HepG2 (cell line): ENCODE measurements at regions not wholly inside any gene's neighbourhood (a gene's known extent, or its start where the extent isn't known, plus 50 kb on each side); places are given as distances from the start of the nearest gene placed in this dataset.

Source experiments
- ATAC-seq: fragments of 200-7000 bp; cut with Tn5 transposase; 3 replicates; pipeline ENCODE4 v1.9.1; 2020; ENCODE audit warnings: mild to moderate bottlenecking, moderate library complexity
- BruUV-seq: library from RNA; stranded (reverse); fragments of 400-500 nt; replicated peaks from 2 replicates; lab custom pipeline; 2021; lab: Mats Ljungman, UMichigan
- CTCF ChIA-PET: fragments of 300-600 bp; formaldehyde crosslinking; extraction: SDS; loops from one replicate; lab custom pipeline; 2021; ENCODE audit warnings: low total read pairs, inconsistent platforms, low intra/inter-chr PET ratio; lab: Yijun Ruan, JAX
- POLR2A ChIA-PET: fragments of 350-600 bp; sonication (Branson Sonifier 250); formaldehyde crosslinking; loops from one replicate; lab custom pipeline; 2020; ENCODE audit warnings: antibody characterized with exemption, inconsistent platforms; lab: Yijun Ruan, JAX
- DNase-seq: peaks from one replicate; pipeline ENCODE4 v3.0.0-alpha.2; 2015; ENCODE audit warnings: low spot score
- FAIRE-seq: peaks from 3 replicates; lab custom pipeline; 2011; peaks lifted over from hg19 to GRCh38; lab: Jason Lieb, UNC
- H2AFZ ChIP-seq: one replicate; pipeline ENCODE4 v1.6.1; 2011; ENCODE audit warnings: low read length, inconsistent platforms
- H3K27ac ChIP-seq: fragments of 300-600 bp; 3 replicates; pipeline ENCODE4 v1.8.0; 2011; ENCODE audit warnings: mixed run types, mild to moderate bottlenecking, mixed read lengths, low read length, inconsistent platforms; ENCODE audit not compliant: insufficient read depth; ENCODE audit errors: extremely low read length
- H3K27me3 ChIP-seq, 2 experiments: fragments of 200-600 bp in 1 of 2; 2 replicates in 1 of 2; 3 replicates in 1 of 2; pipeline versions ENCODE4 v1.6.0 to v1.8.0; 2011; ENCODE audit warnings: low read length in 2 of 2, mild to moderate bottlenecking in 2 of 2, moderate library complexity in 2 of 2, inconsistent platforms in 1 of 2; ENCODE audit not compliant: insufficient read depth in 2 of 2, control insufficient read depth in 1 of 2
- H3K36me3 ChIP-seq, 2 experiments: fragments of 200-600 bp in 1 of 2; replicated peaks in 1 of 2; 2 replicates in 1 of 2; 3 replicates in 1 of 2; pipeline versions ENCODE4 v1.5.1 to v1.8.0; 2011; ENCODE audit warnings: low read length in 2 of 2, inconsistent platforms in 1 of 2; ENCODE audit not compliant: insufficient read depth in 2 of 2, control insufficient read depth in 1 of 2
- H3K4me1 ChIP-seq: 2 replicates; pipeline ENCODE4 v1.5.1; 2012; ENCODE audit warnings: low read length, inconsistent platforms; ENCODE audit not compliant: insufficient read depth
- H3K4me2 ChIP-seq: 2 replicates; pipeline ENCODE4 v1.6.0; 2011; ENCODE audit warnings: low read depth, low read length, inconsistent platforms
- H3K4me3 ChIP-seq, 3 experiments: fragments of 200-600 bp in 1 of 3; sonication (generic), shearing (Covaris generic) in 1 of 3; replicated peaks in 1 of 3; 2 replicates each; pipeline ENCODE4 v1.5.1; 2011 to 2016; ENCODE audit warnings: low read length in 3 of 3, inconsistent platforms in 2 of 3, low read depth in 2 of 3, mild to moderate bottlenecking in 2 of 3, control low read depth in 1 of 3, mixed read lengths in 1 of 3; ENCODE audit not compliant: insufficient read depth in 1 of 3
- H3K79me2 ChIP-seq: one replicate; pipeline ENCODE4 v1.6.1; 2011; ENCODE audit warnings: low read length, inconsistent platforms; ENCODE audit not compliant: insufficient read depth
- H3K9ac ChIP-seq: 2 replicates; pipeline ENCODE4 v1.6.0; 2011; ENCODE audit warnings: mild to moderate bottlenecking, low read depth, low read length, inconsistent platforms; ENCODE audit not compliant: insufficient read depth
- H3K9me3 ChIP-seq: 2 replicates; pipeline ENCODE4 v1.5.1; 2012; ENCODE audit warnings: mild to moderate bottlenecking, low read length
- H4K20me1 ChIP-seq: 2 replicates; pipeline ENCODE4 v1.6.0; 2011; ENCODE audit warnings: inconsistent platforms, mild to moderate bottlenecking, low read length, moderate library complexity; ENCODE audit not compliant: insufficient read depth
- CBX1 ChIP-seq: IDR thresholded peaks from one replicate; pipeline ENCODE4 v1.6.1; 2016; ENCODE audit warnings: antibody characterized with exemption, low read depth
- DMAP1 ChIP-seq: IDR thresholded peaks from 2 replicates; pipeline ENCODE4 v1.6.1; 2016
- ETV6 ChIP-seq: sonication (generic); formaldehyde crosslinking; conservative IDR thresholded peaks from 2 replicates; pipeline ENCODE4 v1.4.0; 2020; ENCODE audit warnings: missing genetic modification reagents
- FOXM1 ChIP-seq: sonication (generic); formaldehyde crosslinking; IDR thresholded peaks from 2 replicates; pipeline ENCODE4 v1.5.0; 2020; ENCODE audit warnings: missing genetic modification reagents
- HIVEP1 ChIP-seq: sonication (generic); formaldehyde crosslinking; IDR thresholded peaks from 2 replicates; pipeline ENCODE4 v1.4.0; 2020; ENCODE audit warnings: mild to moderate bottlenecking, missing genetic modification reagents
- KLF6 ChIP-seq: IDR thresholded peaks from 2 replicates; pipeline ENCODE4 v1.8.0; 2016; ENCODE audit warnings: missing biosample characterization, missing genetic modification reagents
- MYC ChIP-seq: sonication (generic); formaldehyde crosslinking; IDR thresholded peaks from 2 replicates; pipeline ENCODE4 v1.9.0; 2021; ENCODE audit warnings: missing genetic modification reagents, borderline replicate concordance
- NBN ChIP-seq: fragments of 450-650 bp; conservative IDR thresholded peaks from 2 replicates; pipeline ENCODE4 v1.6.1; 2017
- PREB ChIP-seq: sonication (generic); formaldehyde crosslinking; IDR thresholded peaks from 2 replicates; pipeline ENCODE4 v1.4.0; 2020; ENCODE audit warnings: missing genetic modification reagents
- SMARCC2 ChIP-seq: fragments of 450-650 bp; IDR thresholded peaks from 2 replicates; pipeline ENCODE4 v1.6.1; 2017; ENCODE audit warnings: antibody characterized with exemption, mild to moderate bottlenecking
- U2AF1 ChIP-seq: fragments of 200-400 bp; formaldehyde crosslinking; optimal IDR thresholded peaks from 2 replicates; pipeline ENCODE3; 2017; ENCODE audit warnings: mild to moderate bottlenecking, low read depth, low read length
- ZBTB1 ChIP-seq: sonication (generic); formaldehyde crosslinking; IDR thresholded peaks from 2 replicates; pipeline ENCODE4 v1.4.0; 2020; ENCODE audit warnings: missing genetic modification reagents, borderline replicate concordance
- ZEB1 ChIP-seq: IDR thresholded peaks from 2 replicates; pipeline ENCODE4 v1.6.1; 2012; ENCODE audit warnings: mild to moderate bottlenecking, low read depth, inconsistent platforms; ENCODE audit not compliant: insufficient replicate concordance
- ZMAT3 ChIP-seq: sonication (generic); formaldehyde crosslinking; conservative IDR thresholded peaks from 2 replicates; pipeline ENCODE4 v1.7.0; 2021; ENCODE audit warnings: missing genetic modification reagents
- ZNF10 ChIP-seq: sonication (generic); formaldehyde crosslinking; IDR thresholded peaks from 2 replicates; pipeline ENCODE4 v1.4.0; 2020; ENCODE audit warnings: mild to moderate bottlenecking, low read depth, missing genetic modification reagents, borderline replicate concordance
- ZNF263 ChIP-seq: sonication (generic); formaldehyde crosslinking; IDR thresholded peaks from 2 replicates; pipeline ENCODE4 v1.4.0; 2020; ENCODE audit warnings: missing genetic modification reagents
- WGBS: methylation state at CpG from one replicate; pipeline ENCODE4 v1.1.6; 2017; ENCODE audit warnings: low lambda C conversion rate; 5-methylcytosine and 5-hydroxymethylcytosine counted together
- in situ Hi-C: cut with HindIII; loops from 2 replicates; pipeline ENCODE4 v1.10.0; 2017; ENCODE audit warnings: low pct_unique_long_range_greater_than_20kb; ENCODE audit not compliant: extremely low pct_ligation_motif_present
- intact Hi-C: fragments of 100-400 bp; cut with micrococcal nuclease; formaldehyde crosslinking; loops from one replicate; pipeline ENCODE4 v1.10.0; 2022; ENCODE audit not compliant: unreplicated experiment
- TF ChIP-seq, protein P1 (sequence below): IDR thresholded peaks from 2 replicates; pipeline ENCODE4 v1.6.1; 2016; ENCODE audit warnings: missing compliant biosample characterization, missing genetic modification reagents, borderline replicate concordance
- TF ChIP-seq, protein P2 (sequence below): IDR thresholded peaks from 2 replicates; pipeline ENCODE4 v1.6.1; 2012; ENCODE audit warnings: inconsistent platforms

DNA sequence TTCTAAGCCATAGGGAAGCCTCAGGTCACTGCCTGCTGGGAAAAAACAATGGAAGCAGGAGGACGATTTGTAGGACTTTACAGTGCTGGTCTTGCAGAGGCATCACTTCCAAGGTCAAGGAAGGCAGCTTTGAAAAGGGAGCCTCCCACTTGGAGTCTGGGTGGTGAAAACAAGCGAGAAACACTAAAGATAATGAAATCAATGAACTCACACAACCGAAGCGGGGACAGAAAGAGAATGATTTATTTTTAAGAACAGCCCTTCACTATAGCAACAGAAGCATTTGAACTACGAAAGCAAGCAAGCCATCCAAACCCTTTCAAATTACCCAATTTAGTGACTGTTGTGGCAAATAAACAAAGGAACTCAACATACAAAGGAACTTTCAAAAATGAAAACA lies 227.5 kb downstream of the THBS2 start:
- CTCF ChIA-PET, result no interaction called here
- H3K27ac ChIP-seq, result no peak overlapping the region
- no peak overlapping the region for H3K4me2 ChIP-seq
- intact Hi-C loops (no loop called here), in situ Hi-C loops (no loop called here)
- H3K9ac ChIP-seq, result no peak overlapping the region
- ATAC-seq (no peak), DNase-seq (no peak), FAIRE-seq (no peak)
- POLR2A ChIA-PET, result no interaction called here
- TF ChIP-seq ZMAT3 (CRISPR knock-in tag) (no peak), KLF6 (CRISPR knock-in tag) (no peak), U2AF1 (no peak), DMAP1 (CRISPR knock-in tag) (no peak), ZNF263 (CRISPR knock-in tag) (no peak), HIVEP1 (CRISPR knock-in tag) (no peak), PREB (no peak), ZEB1 (no peak), NBN (no peak), FOXM1 (no peak), ETV6 (CRISPR knock-in tag) (no peak), ZBTB1 (CRISPR knock-in tag) (no peak), CBX1 (no peak), ZNF10 (CRISPR knock-in tag) (no peak), MYC (CRISPR knock-in tag) (no peak), SMARCC2 (no peak)
- TF ChIP-seq, protein P1, sequence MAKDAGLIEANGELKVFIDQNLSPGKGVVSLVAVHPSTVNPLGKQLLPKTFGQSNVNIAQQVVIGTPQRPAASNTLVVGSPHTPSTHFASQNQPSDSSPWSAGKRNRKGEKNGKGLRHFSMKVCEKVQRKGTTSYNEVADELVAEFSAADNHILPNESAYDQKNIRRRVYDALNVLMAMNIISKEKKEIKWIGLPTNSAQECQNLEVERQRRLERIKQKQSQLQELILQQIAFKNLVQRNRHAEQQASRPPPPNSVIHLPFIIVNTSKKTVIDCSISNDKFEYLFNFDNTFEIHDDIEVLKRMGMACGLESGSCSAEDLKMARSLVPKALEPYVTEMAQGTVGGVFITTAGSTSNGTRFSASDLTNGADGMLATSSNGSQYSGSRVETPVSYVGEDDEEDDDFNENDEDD (CRISPR knock-in tag), result no peak
- TF ChIP-seq, protein P2, sequence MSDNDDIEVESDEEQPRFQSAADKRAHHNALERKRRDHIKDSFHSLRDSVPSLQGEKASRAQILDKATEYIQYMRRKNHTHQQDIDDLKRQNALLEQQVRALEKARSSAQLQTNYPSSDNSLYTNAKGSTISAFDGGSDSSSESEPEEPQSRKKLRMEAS, result no peak
- no TSS peak for BruUV-seq
- no peaks in the 10 kb centered on the region for H3K4me1 ChIP-seq
- H4K20me1 ChIP-seq, result no peaks in the 10 kb centered on the region
- H2AFZ ChIP-seq, result no peak overlapping the region
- H3K36me3 ChIP-seq, result no peaks in the 10 kb centered on the region
- peaks cover 10% of the 10 kb centered on the region; the same call in 1 of the 2 replicates for H3K9me3 ChIP-seq
- no peak overlapping the region for H3K4me3 ChIP-seq
- H3K27me3 ChIP-seq, result peaks cover 1 to 12% of the 10 kb centered on the region in 2 experiments; a peak in 3 of 5 replicates
- H3K79me2 ChIP-seq, result no peaks in the 10 kb centered on the region
- WGBS, result 11% methylated on average over 5 of the region's 5 CpGs
